ENCODE measurements at regions not wholly inside any gene's neighbourhood (a gene's known extent, or its start where the extent isn't known, plus 50 kb on each side); places are given as distances from the start of the nearest gene placed in this dataset.

DNA sequence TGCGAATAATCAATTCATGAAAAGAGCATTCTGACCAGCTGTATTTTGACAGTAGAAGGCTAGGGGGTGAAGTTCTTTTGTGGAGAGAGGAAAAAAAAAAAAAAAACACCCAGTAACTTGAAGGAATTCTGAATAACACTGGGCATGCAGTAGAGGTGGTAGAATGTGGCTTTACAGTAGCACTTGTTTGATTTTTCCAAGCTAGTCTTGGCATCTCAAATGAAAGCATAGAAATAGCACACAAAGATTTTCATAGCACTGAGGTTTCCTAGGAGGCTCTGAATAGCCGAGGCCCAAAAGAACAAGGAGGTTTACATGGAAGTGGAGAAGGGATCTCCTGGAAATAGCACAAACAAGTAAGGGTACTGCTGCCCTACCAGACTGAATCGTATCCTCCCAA lies 470.2 kb upstream of the CDH20 start:
- ATAC-seq = no peak
- intact Hi-C loops (cut with DNase I) = no loop called here
- no peak for DNase-seq (ENCODE audit: missing footprints)

DNA sequence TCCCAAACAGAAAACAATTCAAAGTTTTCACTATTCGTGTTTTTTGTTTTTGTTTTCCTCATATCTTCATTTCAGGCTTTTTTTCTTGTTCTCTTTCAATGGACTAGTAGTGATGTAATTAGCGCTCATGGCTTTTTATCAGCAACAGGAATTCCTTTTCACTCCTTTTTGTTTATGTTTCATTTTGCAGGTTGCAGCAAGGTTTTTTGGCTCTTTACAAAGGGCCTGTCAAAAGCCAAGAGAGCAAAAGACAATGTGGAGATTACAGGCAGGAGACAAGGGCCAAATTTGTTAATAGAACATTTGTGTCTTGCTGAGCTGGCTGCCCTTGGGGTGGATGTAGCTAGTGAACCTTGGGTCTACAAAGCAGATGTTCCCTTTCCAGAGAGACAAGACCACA lies 467.4 kb upstream of the CDH20 start:
- ATAC-seq = no peak
- intact Hi-C loops (cut with DNase I) = no loop called here

DNA sequence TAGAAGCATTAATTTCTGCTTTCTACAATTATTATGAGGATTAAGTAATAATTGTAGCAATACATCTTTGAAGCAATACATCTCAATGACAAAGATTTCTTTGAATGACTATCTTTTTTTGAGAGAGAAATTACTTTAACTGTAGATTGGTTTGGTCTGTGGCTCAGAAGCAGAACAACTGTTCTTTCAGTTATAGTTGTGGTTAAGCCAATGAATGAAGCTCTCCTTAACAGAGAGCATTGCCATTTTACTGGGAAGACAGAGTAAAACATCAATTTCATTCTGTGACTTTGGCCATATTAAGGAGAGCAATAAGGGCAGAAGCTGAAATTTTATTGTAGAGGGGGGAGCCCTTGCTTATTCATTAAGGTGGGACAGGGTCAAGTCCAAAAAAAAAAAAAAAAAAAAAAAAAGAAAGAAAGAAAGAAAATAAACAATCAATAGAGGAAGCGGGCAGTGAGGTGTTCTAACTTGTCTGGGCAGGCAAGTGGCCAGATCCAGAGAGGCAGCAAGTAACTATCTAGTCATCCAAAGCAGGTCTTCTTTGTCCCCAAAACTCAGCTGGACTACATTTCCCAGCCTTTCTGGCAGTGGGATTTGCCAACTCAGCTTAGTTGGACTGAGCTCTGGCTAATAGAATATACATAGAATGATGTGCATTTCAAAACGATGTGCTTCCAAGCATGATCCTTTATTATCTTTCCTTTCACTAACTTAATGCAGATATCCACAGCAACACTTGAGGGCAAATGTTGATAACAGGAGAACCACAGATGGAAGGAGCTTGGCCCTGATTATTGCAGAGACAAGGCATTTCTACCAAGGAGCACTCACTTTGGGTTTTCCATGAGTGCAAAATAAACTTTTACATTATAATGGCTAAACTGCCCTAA lies 462.7 kb upstream of the CDH20 start:
- intact Hi-C loops (cut with DNase I) = no loop called here
- ATAC-seq (no peak), DNase-seq (ENCODE audit: missing footprints) (no peak)

More for the DNA sequence above, 467.4 kb upstream of the CDH20 start:
- no peak for DNase-seq (ENCODE audit: missing footprints)

DNA sequence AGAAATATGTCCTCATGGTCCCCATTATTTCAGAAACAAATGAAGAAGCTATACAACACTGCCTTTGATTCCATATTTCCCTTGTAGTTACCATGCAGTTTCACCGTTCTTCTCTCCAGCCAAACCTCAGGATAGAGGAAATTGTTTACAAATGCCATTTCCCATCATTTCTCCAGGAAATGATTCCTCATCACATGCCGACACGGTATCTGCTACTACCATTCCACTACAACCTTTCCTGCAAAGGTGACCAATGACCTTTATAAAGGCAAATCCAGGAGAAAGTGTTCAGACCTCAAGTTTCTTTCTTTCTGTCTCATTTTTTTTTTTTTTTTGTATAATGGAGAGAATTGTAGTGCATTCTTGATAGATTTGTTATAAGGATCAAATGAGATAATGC lies 460.8 kb upstream of the CDH20 start:
- intact Hi-C loops (cut with DNase I) = no loop called here
- no peak for ATAC-seq
- DNase-seq (ENCODE audit: missing footprints) = no peak

DNA sequence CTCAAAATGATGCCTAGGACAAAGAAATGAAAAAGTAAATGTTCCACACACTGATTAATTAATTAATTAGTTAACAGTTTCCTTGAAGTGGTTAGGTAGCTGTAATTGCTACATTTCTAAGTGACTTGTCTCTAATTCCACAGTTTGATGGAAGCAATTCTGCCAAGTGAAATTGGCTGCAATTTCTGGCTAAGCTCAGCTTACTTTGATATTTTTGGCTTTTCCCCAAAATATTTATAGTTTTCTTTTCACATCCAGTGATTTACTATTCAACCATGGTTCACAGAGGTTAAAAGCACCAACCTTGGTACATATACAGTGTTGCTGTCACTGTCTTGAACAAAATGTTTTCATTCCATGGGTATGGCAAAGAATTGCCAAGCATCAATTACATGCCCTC lies 459.5 kb upstream of the CDH20 start:
- DNase-seq (ENCODE audit: missing footprints) (no peak), ATAC-seq (no peak)
- intact Hi-C loops (cut with DNase I) = no loop called here

DNA sequence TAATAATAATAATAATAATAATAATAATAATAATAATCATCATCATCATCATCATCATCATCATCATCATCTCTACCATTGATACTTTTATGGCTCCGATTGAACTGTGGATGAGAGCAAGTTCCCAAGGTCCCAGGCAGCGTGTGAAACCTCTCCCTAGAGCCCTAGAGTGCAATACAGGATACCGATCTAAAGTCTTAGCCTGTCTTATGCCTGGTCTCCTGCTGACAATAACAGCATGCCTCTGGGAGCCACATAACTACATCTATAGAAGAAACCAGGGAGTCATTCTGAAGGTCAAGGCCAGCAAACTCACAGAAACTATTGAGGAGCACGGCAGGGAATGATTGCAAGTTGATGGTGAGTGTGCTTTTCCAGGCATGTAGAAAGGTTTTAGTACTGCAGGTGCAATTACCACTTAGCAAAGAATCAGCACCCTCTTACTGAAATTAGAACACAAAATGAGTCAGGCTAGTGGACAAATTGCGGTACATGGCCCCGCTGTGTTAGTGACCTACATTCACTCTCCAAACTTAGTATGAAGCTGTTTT lies 457.2 kb upstream of the CDH20 start:
- intact Hi-C loops (cut with DNase I) = no loop called here
- no peak for DNase-seq (ENCODE audit: missing footprints)

DNA sequence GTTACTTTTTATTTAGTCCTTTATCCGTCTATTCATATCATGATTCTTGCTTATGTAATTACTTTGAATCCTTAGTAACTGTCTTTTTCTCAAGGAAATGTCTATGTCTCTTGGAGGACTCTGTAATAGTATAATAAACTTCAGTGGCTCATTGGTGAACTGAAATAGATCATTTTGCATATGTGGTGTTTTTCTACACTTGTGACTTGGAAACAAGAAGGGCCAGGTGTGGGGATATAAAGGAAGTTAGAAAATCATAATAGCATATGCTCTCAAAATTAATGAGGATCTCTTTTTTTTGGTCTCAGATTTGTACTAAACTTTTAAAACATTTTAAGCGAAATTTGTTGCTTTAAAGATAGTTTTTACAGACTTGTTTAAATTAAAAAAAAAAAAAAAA lies 453.0 kb upstream of the CDH20 start:
- intact Hi-C loops (cut with DNase I) = no loop called here
- ATAC-seq = no peak
- DNase-seq (ENCODE audit: missing footprints) = no peak

More for the DNA sequence above, 457.2 kb upstream of the CDH20 start:
- no peak for ATAC-seq

DNA sequence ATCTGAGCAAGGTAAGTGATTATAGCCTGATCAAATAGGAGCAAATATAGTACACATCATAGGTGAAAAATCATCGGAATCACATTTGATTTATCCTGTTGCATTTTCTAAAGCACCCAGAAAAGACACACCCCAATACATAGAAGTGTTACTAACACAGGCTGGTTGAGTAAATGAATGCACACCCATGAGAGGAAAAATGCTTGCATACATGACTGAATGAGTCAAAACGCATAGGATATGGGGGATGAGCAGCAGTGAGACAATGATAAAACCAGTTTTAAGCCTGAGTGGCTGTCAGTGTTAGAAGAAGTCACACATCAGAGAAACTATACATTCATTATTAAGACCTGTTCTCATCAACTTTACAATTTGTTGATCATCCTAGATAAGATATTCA lies 449.6 kb upstream of the CDH20 start:
- DNase-seq (ENCODE audit: missing footprints) (no peak), ATAC-seq (no peak)
- intact Hi-C loops (cut with DNase I) = no loop called here

DNA sequence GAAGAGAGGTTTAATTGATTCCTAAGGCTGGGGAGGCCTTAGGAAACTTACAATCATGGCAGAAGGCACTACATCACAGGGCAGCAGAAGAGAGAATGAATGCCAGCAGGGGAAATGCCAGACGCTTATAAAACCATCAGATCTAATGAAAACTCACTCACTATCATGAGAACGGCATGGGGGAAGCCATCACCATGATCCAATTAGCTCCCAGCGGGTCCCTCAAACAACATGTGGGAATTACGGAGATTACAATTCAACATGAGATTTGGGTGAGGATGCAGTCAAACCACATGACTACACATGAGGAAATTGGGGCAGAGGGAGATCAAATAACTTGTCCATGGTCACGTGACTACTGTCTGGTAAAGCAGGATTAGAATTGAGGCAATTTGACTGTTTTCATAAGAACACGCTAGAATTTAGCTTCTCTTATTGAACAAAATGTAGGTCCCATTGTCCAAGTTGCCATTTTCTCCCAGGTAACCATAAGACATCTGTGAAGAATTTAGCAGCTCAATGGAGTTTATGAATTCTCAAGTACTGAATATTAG lies 445.1 kb upstream of the CDH20 start:
- DNase-seq (ENCODE audit: missing footprints) (no peak), ATAC-seq (no peak)
- intact Hi-C loops (cut with DNase I) = no loop called here

DNA sequence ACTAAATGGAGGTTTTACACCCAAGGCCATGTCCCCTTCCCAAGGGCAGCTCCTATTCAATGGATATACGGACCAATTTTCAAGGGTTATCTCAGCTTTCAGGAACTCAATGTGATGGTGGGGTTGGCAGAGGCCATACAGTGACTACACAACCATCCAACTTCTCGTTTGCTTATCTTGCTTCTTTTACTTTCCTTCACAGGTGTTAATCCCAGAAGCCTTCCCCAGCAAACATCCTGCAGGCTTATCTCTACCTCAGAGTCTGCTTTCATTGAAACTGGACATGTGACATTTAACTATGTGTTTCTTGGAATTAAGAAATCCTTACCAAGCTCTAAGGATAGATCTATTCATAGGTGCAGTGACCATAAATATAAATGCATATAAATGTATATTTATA lies 443.8 kb upstream of the CDH20 start:
- ATAC-seq = no peak

DNA sequence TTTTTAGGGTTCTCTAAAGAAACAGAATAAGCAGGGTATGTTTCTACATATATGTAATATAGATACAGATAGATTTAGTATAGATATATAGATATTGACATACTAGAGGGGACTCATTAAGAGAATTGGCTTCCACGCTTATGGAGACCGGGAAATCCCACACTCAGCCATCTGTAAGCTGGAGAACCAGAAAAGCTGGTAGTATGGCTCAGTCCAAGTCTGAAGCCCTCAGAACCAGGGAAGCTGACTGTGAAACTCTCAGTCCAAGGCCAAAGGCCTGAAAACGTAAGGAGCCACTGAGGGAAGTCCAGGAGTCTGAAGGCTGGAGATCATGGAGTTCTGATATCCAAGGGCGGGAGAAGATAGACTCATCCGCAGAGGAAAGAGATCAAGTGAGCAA lies 441.3 kb upstream of the CDH20 start:
- intact Hi-C loops (cut with DNase I) = no loop called here
- ATAC-seq (no peak), DNase-seq (ENCODE audit: missing footprints) (no peak)

More for the DNA sequence above, 443.8 kb upstream of the CDH20 start:
- no peak for DNase-seq (ENCODE audit: missing footprints)
- intact Hi-C loops (cut with DNase I) = no loop called here

DNA sequence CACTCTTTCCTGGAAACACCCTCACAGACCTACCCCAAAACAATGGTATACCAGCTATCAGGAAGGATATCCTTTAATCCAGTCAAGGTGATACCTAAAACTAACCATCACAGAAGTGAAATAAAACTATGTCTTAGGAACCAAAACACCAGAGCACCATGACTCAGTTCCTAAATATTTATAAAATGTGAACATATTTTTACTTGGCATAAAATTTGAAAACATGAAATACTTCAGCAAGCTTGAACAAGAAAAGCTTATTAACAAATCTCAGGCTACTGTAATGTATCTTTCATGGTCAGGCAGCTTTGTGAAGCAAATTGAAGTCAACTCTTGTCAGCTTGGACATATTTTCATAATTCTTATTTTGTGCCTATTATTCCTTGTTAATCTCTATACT lies 440.8 kb upstream of the CDH20 start:
- ATAC-seq (no peak), DNase-seq (ENCODE audit: missing footprints) (no peak)
- intact Hi-C loops (cut with DNase I) = no loop called here

DNA sequence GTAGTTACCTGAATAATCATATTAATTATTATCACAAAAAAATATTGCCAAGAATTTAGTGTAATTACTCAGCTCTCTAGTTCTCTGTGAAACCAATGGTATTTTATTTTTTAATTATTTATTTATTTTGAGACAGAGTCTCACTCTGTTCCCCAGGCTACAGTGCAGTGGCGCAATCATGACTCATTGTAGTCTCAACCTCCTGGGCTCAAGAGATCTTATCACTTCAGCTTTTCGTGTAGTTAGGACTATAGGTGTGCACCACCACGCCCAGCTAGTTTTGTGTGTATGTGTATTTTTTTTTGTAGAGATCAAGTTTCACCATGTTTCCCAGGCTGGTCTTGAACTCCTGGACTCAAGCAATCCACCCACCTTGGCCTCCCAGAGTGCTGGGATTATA lies 440.4 kb upstream of the CDH20 start:
- intact Hi-C loops (cut with DNase I) = no loop called here
- ATAC-seq (no peak), DNase-seq (ENCODE audit: missing footprints) (no peak)

DNA sequence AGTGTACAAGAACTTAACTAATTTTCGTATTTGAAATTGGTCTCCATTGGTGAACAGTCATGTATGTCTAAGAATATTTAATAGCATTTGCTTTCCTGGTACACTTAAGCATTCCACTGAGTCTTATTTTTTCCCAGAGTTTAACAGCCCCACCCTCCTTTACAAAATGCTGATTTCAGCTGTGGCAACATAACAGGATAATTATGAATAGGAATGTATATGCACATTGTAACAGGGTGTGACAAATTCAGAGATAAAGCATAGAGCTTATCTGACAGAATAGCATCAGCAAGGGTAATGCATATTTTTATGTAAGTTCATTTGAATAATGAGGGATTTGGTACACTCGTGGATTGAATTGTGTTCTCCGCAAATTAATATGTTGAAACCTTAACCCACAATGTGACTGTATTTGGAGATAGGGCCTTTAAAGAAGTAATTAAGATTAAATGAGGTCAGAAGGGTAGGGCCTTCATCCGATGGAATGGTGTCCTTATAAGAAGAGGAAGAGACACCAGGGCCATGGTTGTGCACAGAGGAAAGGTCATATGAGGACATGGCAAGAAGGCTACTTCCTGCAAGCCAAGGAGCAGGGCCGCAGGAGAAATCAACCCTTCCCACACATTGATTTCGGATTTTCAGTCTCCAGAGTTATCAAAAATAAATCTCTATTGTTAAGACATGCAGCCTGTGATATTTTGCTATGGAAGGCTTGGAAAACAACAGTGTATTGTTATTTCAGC lies 439.7 kb upstream of the CDH20 start:
- no peak for ATAC-seq
- intact Hi-C loops (cut with DNase I) = no loop called here
- no peak for DNase-seq (ENCODE audit: missing footprints)

DNA sequence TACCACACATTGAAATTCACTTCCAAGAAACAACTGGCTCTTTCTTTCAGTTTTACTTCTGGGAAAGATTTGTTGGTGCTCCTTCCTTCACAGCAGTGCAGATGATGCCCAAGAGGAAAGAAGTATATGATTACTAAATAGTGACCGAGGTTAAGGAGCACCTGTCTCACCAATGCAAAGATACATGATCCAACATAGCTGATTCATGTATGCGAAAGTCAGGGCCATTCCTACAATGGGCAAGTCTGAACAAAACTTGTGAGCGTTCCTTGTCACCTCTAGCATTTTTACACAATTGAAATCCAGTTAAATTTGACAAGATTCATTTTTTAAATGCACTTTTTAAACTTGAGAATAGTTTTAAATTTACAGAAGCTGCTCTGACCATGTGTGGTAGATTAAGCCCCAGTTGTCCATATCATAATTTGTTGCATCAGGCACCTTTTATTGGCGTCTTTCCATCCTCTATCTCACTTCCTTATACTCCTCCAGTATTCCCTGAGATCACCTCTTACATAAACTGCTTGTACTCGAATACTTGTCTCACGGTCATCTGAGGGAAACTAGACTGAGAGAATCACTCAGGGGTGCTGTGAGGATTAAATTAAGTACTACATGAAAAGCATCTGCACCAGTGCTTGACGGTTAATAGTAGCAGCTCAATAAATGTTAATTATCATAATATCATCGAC lies 438.8 kb upstream of the CDH20 start:
- intact Hi-C loops (cut with DNase I) = no loop called here
- DNase-seq (ENCODE audit: missing footprints) (no peak), ATAC-seq (no peak)

DNA sequence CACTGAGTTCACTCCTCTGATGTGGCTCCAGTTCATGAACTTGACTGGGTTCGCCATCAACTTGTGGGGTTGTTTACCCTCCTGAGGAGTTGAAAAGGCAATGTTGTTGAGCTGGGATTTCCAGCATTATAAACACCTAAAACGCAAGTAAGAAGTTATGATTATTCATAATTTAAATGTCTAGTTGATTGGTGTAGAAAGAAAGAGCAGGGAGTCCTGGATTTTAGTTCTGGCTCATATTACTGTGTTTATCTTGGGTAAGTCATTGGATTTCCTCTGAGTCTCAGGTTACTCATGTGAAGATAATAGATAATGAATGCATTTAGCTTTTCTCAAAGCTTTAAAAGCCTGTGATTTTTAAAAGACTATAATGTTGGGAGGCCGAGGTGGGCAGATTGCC lies 438.0 kb upstream of the CDH20 start:
- ATAC-seq (no peak), DNase-seq (ENCODE audit: missing footprints) (no peak)
- intact Hi-C loops (cut with DNase I) = no loop called here

DNA sequence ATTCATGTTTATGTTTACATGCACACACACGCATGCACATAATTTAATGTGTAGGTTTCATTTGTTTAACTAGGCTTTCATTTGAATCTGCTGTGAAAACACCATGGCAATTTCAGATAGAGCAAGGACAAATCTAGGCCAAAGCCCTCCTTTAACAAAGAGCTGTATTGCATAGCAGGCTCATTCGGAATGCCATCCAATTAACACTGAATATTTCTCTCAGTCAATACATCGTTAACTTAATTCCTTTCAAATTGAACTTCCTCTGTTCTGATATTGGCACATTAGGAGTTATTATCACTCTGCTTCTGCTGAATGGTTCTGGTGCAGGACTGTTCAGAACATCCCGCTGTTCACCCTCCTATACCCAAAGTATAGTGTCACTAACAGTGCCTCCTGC lies 435.1 kb upstream of the CDH20 start:
- no peak for DNase-seq (ENCODE audit: missing footprints)
- intact Hi-C loops (cut with DNase I) = no loop called here
- no peak for ATAC-seq

DNA sequence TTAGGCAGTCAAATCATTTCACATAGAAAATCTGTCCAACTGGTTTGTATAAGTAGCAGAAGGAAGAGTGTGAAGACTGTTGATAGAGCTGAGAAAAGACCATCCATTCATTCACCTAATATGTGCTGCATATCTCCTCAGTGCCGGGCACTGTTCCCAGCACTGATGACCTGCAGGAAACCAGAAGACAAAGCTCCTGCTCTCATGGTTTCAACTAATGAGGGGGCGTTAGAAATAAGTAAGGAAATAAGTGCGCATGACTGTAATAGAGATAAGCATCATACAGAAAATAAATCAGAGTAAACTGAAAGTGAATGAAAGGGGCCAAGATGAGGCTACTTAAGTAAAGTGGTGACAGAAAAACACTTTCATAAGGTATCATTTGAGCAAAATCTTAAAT lies 427.5 kb upstream of the CDH20 start:
- intact Hi-C loops (cut with DNase I) = no loop called here
- DNase-seq (ENCODE audit: missing footprints) (no peak), ATAC-seq (no peak)

DNA sequence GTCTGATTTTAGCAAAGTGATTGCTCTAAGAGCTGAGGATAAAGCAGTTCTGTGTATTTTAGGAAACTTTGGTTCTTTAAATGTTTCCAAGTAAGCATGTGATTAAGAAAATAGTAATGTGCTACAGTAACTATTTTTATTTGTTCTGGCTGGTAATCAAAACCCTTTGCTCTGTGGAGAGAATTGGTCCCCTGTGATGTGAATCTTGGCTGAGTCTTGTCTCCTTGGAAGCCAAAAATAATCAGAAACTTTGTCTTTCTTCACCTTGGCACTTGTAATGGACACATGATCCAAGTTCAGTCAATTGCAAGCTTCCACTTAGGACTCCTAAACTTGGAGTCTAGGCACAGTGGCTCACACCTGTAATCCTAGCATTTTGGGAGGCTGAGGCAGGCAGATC lies 422.7 kb upstream of the CDH20 start:
- intact Hi-C loops (cut with DNase I) = no loop called here
- DNase-seq (ENCODE audit: missing footprints) (no peak), ATAC-seq (no peak)

All from Right ventricle myocardium inferior (tissue), 1 donor.